ENCODE measurements at regions not wholly inside any gene's neighbourhood (a gene's known extent, or its start where the extent isn't known, plus 50 kb on each side); places are given as distances from the start of the nearest gene placed in this dataset.

GRCh38 chr22:45061332-45061731 lies 51.5 kb upstream of the PHF21B start:
- peaks cover 3% of the 10 kb centered on the region for H3K27me3 Mint-ChIP-seq (ENCODE audit: low read depth)
- no peak overlapping the region for H3K27ac Mint-ChIP-seq
- no peaks in the 10 kb centered on the region for H3K36me3 Mint-ChIP-seq (ENCODE audit: low read depth)
- CTCF ChIA-PET = no interaction called here
- H3K4me3 Mint-ChIP-seq = no peak overlapping the region
- intact Hi-C loops (cut with micrococcal nuclease) = no loop called here
- H3K9me3 Mint-ChIP-seq = no peaks in the 10 kb centered on the region
- DNase-seq = no peak
- H3K4me1 Mint-ChIP-seq (ENCODE audit: low read depth) = peaks cover 24% of the 10 kb centered on the region

GRCh38 chr22:45064313-45065278 lies 54.8 kb upstream of the PHF21B start:
- Mint-ChIP-seq H3K4me3 (no peak overlapping the region), H3K27me3 (ENCODE audit: low read depth) (peaks cover 3% of the 10 kb centered on the region), H3K27ac (peak overlapping the region; percentile 28), H3K36me3 (ENCODE audit: low read depth) (no peaks in the 10 kb centered on the region), H3K4me1 (ENCODE audit: low read depth) (peaks cover 15% of the 10 kb centered on the region), H3K9me3 (peaks cover 6% of the 10 kb centered on the region)
- CTCF ChIA-PET = no interaction called here
- intact Hi-C loops (cut with micrococcal nuclease) = loop anchor here (2.0 kb wide), 1 partner anchor 20 kb away; no protein-coding TSS in a partner anchor
- DNase-seq = peak; percentile 85

- Mint-ChIP-seq H3K36me3 (ENCODE audit: low read depth) (no peaks in the 10 kb centered on the region), H3K9me3 (peaks cover 6% of the 10 kb centered on the region), H3K27me3 (ENCODE audit: low read depth) (peaks cover 3% of the 10 kb centered on the region), H3K27ac (no peak overlapping the region), H3K4me3 (no peak overlapping the region), H3K4me1 (ENCODE audit: low read depth) (peaks cover 18% of the 10 kb centered on the region)
- intact Hi-C loops (cut with micrococcal nuclease) = loop anchor here (2.0 kb wide), 1 partner anchor 19 kb away; no protein-coding TSS in a partner anchor
- CTCF ChIA-PET = no interaction called here
- DNase-seq = no peak
Observed at GRCh38 chr22:45065726-45066125, 55.9 kb upstream of the PHF21B start.

- Mint-ChIP-seq H3K36me3 (ENCODE audit: low read depth) (no peaks in the 10 kb centered on the region), H3K27me3 (ENCODE audit: low read depth) (peaks cover 18% of the 10 kb centered on the region), H3K4me1 (ENCODE audit: low read depth) (peaks cover 24% of the 10 kb centered on the region), H3K27ac (no peak overlapping the region), H3K9me3 (peaks cover 6% of the 10 kb centered on the region), H3K4me3 (no peak overlapping the region)
- no peak for DNase-seq
- intact Hi-C loops (cut with micrococcal nuclease) = no loop called here
- CTCF ChIA-PET = interaction anchor here (1.1 to 1.2 kb wide), 2 partner anchors 15 to 34 kb away, joined by 3 read pairs; no protein-coding TSS in a partner anchor
Observed at GRCh38 chr22:45067731-45068130, 57.9 kb upstream of the PHF21B start.

GRCh38 chr22:45069925-45070324 lies 60.1 kb upstream of the PHF21B start:
- peak; percentile 56 for DNase-seq
- Mint-ChIP-seq H3K4me1 (ENCODE audit: low read depth) (peaks cover 14% of the 10 kb centered on the region), H3K27me3 (ENCODE audit: low read depth) (peaks cover 25% of the 10 kb centered on the region), H3K4me3 (no peak overlapping the region), H3K9me3 (peaks cover 6% of the 10 kb centered on the region), H3K36me3 (ENCODE audit: low read depth) (no peaks in the 10 kb centered on the region), H3K27ac (no peak overlapping the region)
- CTCF ChIA-PET = no interaction called here
- intact Hi-C loops (cut with micrococcal nuclease) = no loop called here

GRCh38 chr22:45071618-45072017 lies 61.8 kb upstream of the PHF21B start:
- CTCF ChIA-PET = no interaction called here
- Mint-ChIP-seq H3K9me3 (peaks cover 6% of the 10 kb centered on the region), H3K36me3 (ENCODE audit: low read depth) (no peaks in the 10 kb centered on the region), H3K4me3 (no peak overlapping the region), H3K4me1 (ENCODE audit: low read depth) (peaks cover 9% of the 10 kb centered on the region), H3K27me3 (ENCODE audit: low read depth) (peaks cover 31% of the 10 kb centered on the region), H3K27ac (no peak overlapping the region)
- intact Hi-C loops (cut with micrococcal nuclease) = no loop called here
- DNase-seq = no peak

- intact Hi-C loops (cut with micrococcal nuclease) = no loop called here
- Mint-ChIP-seq H3K4me1 (ENCODE audit: low read depth) (peaks cover 9% of the 10 kb centered on the region), H3K36me3 (ENCODE audit: low read depth) (no peaks in the 10 kb centered on the region), H3K27ac (no peak overlapping the region), H3K9me3 (peaks cover 6% of the 10 kb centered on the region), H3K4me3 (no peak overlapping the region), H3K27me3 (ENCODE audit: low read depth) (peaks cover 34% of the 10 kb centered on the region)
- CTCF ChIA-PET = no interaction called here
- DNase-seq = peak; percentile 41
Observed at GRCh38 chr22:45072322-45072903, 62.6 kb upstream of the PHF21B start.

- Mint-ChIP-seq H3K4me3 (no peak overlapping the region), H3K4me1 (ENCODE audit: low read depth) (peaks cover 9% of the 10 kb centered on the region), H3K9me3 (peaks cover 4% of the 10 kb centered on the region), H3K27me3 (ENCODE audit: low read depth) (peaks cover 34% of the 10 kb centered on the region), H3K36me3 (ENCODE audit: low read depth) (no peaks in the 10 kb centered on the region), H3K27ac (no peak overlapping the region)
- intact Hi-C loops (cut with micrococcal nuclease) = no loop called here
- CTCF ChIA-PET = no interaction called here
- no peak for DNase-seq
Observed at GRCh38 chr22:45073064-45073463, 63.3 kb upstream of the PHF21B start.

GRCh38 chr22:45077286-45077685 lies 67.5 kb upstream of the PHF21B start:
- intact Hi-C loops (cut with micrococcal nuclease) = no loop called here
- Mint-ChIP-seq H3K4me3 (no peak overlapping the region), H3K9me3 (peaks cover 3% of the 10 kb centered on the region), H3K27ac (no peak overlapping the region), H3K27me3 (ENCODE audit: low read depth) (peaks cover 38% of the 10 kb centered on the region), H3K36me3 (ENCODE audit: low read depth) (no peaks in the 10 kb centered on the region), H3K4me1 (ENCODE audit: low read depth) (peaks cover 4% of the 10 kb centered on the region)
- CTCF ChIA-PET = no interaction called here
- no peak for DNase-seq

- Mint-ChIP-seq H3K4me3 (no peak overlapping the region), H3K27me3 (ENCODE audit: low read depth) (peaks cover 39% of the 10 kb centered on the region), H3K9me3 (peaks cover 3% of the 10 kb centered on the region), H3K36me3 (ENCODE audit: low read depth) (no peaks in the 10 kb centered on the region), H3K4me1 (ENCODE audit: low read depth) (peaks cover 3% of the 10 kb centered on the region), H3K27ac (no peak overlapping the region)
- CTCF ChIA-PET = no interaction called here
- no peak for DNase-seq
- intact Hi-C loops (cut with micrococcal nuclease) = no loop called here
Observed at GRCh38 chr22:45077826-45078334, 68.1 kb upstream of the PHF21B start.

GRCh38 chr22:45082795-45083194 lies 73.0 kb upstream of the PHF21B start:
- H3K9me3 Mint-ChIP-seq = peaks cover 3% of the 10 kb centered on the region
- peaks cover 24% of the 10 kb centered on the region for H3K27me3 Mint-ChIP-seq (ENCODE audit: low read depth)
- intact Hi-C loops (cut with micrococcal nuclease) = loop anchor here (2.0 to 10.0 kb wide), 3 partner anchors 108 to 398 kb away; no protein-coding TSS in a partner anchor
- no peak overlapping the region for H3K27ac Mint-ChIP-seq
- CTCF ChIA-PET = interaction anchor here (0.6 to 1.8 kb wide), 4 partner anchors 8 to 14 kb away, joined by 3 to 10 read pairs (median 6); no protein-coding TSS in a partner anchor
- H3K4me1 Mint-ChIP-seq (ENCODE audit: low read depth) = peaks cover 22% of the 10 kb centered on the region
- DNase-seq = peak; percentile 62
- no peaks in the 10 kb centered on the region for H3K36me3 Mint-ChIP-seq (ENCODE audit: low read depth)
- H3K4me3 Mint-ChIP-seq = no peak overlapping the region

- DNase-seq = peak; percentile 70
Observed at GRCh38 chr22:45083659-45084305, 74.0 kb upstream of the PHF21B start.

More at GRCh38 chr22:45083659-45084305, 74.0 kb upstream of the PHF21B start:
- CTCF ChIA-PET = interaction anchor here (0.6 to 1.8 kb wide), 5 partner anchors 9 to 127 kb away, joined by 3 to 10 read pairs (median 3); no protein-coding TSS in a partner anchor
- Mint-ChIP-seq H3K4me3 (no peak overlapping the region), H3K27me3 (ENCODE audit: low read depth) (peaks cover 21% of the 10 kb centered on the region), H3K9me3 (peaks cover 3% of the 10 kb centered on the region), H3K36me3 (ENCODE audit: low read depth) (no peaks in the 10 kb centered on the region), H3K4me1 (ENCODE audit: low read depth) (peaks cover 22% of the 10 kb centered on the region), H3K27ac (peak overlapping the region; percentile 76)
- intact Hi-C loops (cut with micrococcal nuclease) = loop anchor here (2.0 to 10.0 kb wide), 4 partner anchors 19 to 399 kb away; no protein-coding TSS in a partner anchor
